H1 (cell line): ENCODE measurements at regions not wholly inside any gene's neighbourhood (a gene's known extent, or its start where the extent isn't known, plus 50 kb on each side); places are given as distances from the start of the nearest gene placed in this dataset.

Experiments
- GABPA ChIP-seq: IDR thresholded peaks from 2 replicates; pipeline ENCODE4 v1.6.1; 2011; ENCODE audit warnings: mild to moderate bottlenecking, low read length, moderate library complexity, borderline replicate concordance; ENCODE audit not compliant: insufficient read depth
- SIX5 ChIP-seq: IDR thresholded peaks from 2 replicates; pipeline ENCODE4 v1.6.1; 2011; ENCODE audit warnings: mild to moderate bottlenecking, low read depth, low read length
- SRF ChIP-seq: IDR thresholded peaks from 2 replicates; pipeline ENCODE4 v1.6.1; 2011; ENCODE audit warnings: mild to moderate bottlenecking, low read depth, low read length, moderate library complexity

DNA sequence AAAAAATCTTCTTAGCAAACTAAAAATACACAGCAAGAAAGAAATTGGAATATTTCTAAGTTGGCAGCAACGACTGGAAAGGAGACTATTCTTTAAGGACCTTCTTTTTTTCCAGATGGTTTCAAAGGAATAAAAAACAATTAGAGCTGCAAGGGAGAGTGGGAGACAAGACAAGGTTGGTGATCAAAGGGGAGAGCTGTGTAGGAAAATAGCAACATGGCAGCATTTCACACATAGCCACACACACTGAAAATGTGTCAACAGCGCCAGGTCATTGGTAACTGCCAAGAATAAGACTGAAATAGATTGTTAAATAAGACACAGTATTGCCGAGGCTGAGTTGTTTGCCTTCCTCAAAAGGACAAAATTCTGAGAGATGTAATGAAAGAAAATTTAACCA lies 88.1 kb upstream of the TLE1 start (continued):
- TF ChIP-seq SIX5 (no peak), GABPA (no peak), SRF (no peak)
